LNCAP (cell line): ENCODE measurements at regions not wholly inside any gene's neighbourhood (a gene's known extent, or its start where the extent isn't known, plus 50 kb on each side); places are given as distances from the start of the nearest gene placed in this dataset.

Source experiments
- CTCF ChIP-seq: fragments of 450-650 bp; IDR thresholded peaks from 2 replicates; pipeline ENCODE4 v1.5.1; 2017; ENCODE audit warnings: mild to moderate bottlenecking

GRCh38 chr13:107580741-107581412 is 634.5 kb downstream of the LIG4 start:
- no peak for TF ChIP-seq CTCF

- no peak for TF ChIP-seq CTCF
Measured at GRCh38 chr13:107576430-107576829, 638.9 kb downstream of the LIG4 start.

GRCh38 chr13:107574517-107575210 is 640.7 kb downstream of the LIG4 start:
- TF ChIP-seq CTCF, result no peak

GRCh38 chr13:107573184-107573583 is 642.2 kb downstream of the LIG4 start:
- no peak for TF ChIP-seq CTCF

GRCh38 chr13:107572156-107572555 is 643.2 kb downstream of the LIG4 start:
- TF ChIP-seq CTCF, result no peak

GRCh38 chr13:107568181-107568580 is 647.2 kb downstream of the LIG4 start:
- no peak for TF ChIP-seq CTCF

- TF ChIP-seq CTCF, result no peak
Measured at GRCh38 chr13:107563099-107563925, 652.0 kb downstream of the LIG4 start.
